Smooth muscle cell (in vitro differentiated cells): ENCODE measurements at regions not wholly inside any gene's neighbourhood (a gene's known extent, or its start where the extent isn't known, plus 50 kb on each side); places are given as distances from the start of the nearest gene placed in this dataset.

ENCODE experiments used
- DNase-seq: peaks from one replicate; lab custom pipeline; 2025; ENCODE audit not compliant: unreplicated experiment; lab: John Stamatoyannopoulos, UW
- H2AFZ ChIP-seq: fragments of 200-600 bp; sonication (generic); 2 replicates; pipeline ENCODE4 v1.6.0; 2016; ENCODE audit warnings: antibody characterized with exemption, low read depth, mild to moderate bottlenecking
- H3F3A ChIP-seq: fragments of 200-600 bp; sonication (generic); 2 replicates; pipeline ENCODE4 v1.6.0; 2017; ENCODE audit warnings: antibody characterized with exemption, low read depth
- H3K27ac ChIP-seq: fragments of 200-600 bp; sonication (generic); 2 replicates; pipeline ENCODE4 v1.5.1; 2016; ENCODE audit warnings: low read depth, mild to moderate bottlenecking
- H3K27me3 ChIP-seq: fragments of 200-600 bp; sonication (generic); 2 replicates; pipeline ENCODE4 v1.6.1; 2016; ENCODE audit warnings: low read depth, mild to moderate bottlenecking
- H3K36me3 ChIP-seq: fragments of 200-600 bp; sonication (generic); 2 replicates; pipeline ENCODE4 v1.5.1; 2016; ENCODE audit warnings: low read depth
- H3K4me1 ChIP-seq: fragments of 200-600 bp; sonication (generic); 2 replicates; pipeline ENCODE4 v1.5.1; 2016; ENCODE audit warnings: low read depth
- H3K4me2 ChIP-seq: fragments of 200-600 bp; sonication (generic); 2 replicates; pipeline ENCODE4 v1.6.0; 2016; ENCODE audit warnings: mild to moderate bottlenecking
- H3K4me3 ChIP-seq: fragments of 200-600 bp; sonication (generic); 2 replicates; pipeline ENCODE4 v1.5.1; 2016; ENCODE audit warnings: mild to moderate bottlenecking
- H3K79me2 ChIP-seq: fragments of 200-600 bp; sonication (generic); 2 replicates; pipeline ENCODE4 v1.6.0; 2016; ENCODE audit warnings: low read depth, mild to moderate bottlenecking
- H3K9ac ChIP-seq: fragments of 200-600 bp; sonication (generic); 2 replicates; pipeline ENCODE4 v1.6.0; 2016; ENCODE audit warnings: low read depth
- H3K9me3 ChIP-seq: fragments of 200-600 bp; sonication (generic); replicated peaks from 2 replicates; pipeline ENCODE4 v1.5.1; 2016; ENCODE audit warnings: low read depth
- H4K20me1 ChIP-seq: fragments of 200-600 bp; sonication (generic); 2 replicates; pipeline ENCODE4 v1.6.0; 2016; ENCODE audit warnings: low read depth
- CTCF ChIP-seq: fragments of 200-600 bp; sonication (generic); IDR thresholded peaks from 2 replicates; pipeline ENCODE4 v1.5.1; 2017; ENCODE audit warnings: borderline replicate concordance, mild to moderate bottlenecking, antibody characterized with exemption; ENCODE audit not compliant: insufficient read depth, poor library complexity, severe bottlenecking
- WGBS: methylation state at CpG from one replicate; pipeline ENCODE4 v1.1.7; 2016; ENCODE audit warnings: low lambda C conversion rate; 5-methylcytosine and 5-hydroxymethylcytosine counted together

- no peaks in the 10 kb centered on the region for H4K20me1 ChIP-seq
- H3K4me1 ChIP-seq, result no peaks in the 10 kb centered on the region
- H3K36me3 ChIP-seq, result no peaks in the 10 kb centered on the region
- H3K4me3 ChIP-seq, result no peak overlapping the region
- TF ChIP-seq CTCF, result no peak
- no peaks in the 10 kb centered on the region for H3K79me2 ChIP-seq
- no peak overlapping the region for H2AFZ ChIP-seq
- H3K27ac ChIP-seq, result no peak overlapping the region
- no peaks in the 10 kb centered on the region for H3K27me3 ChIP-seq
- H3K4me2 ChIP-seq, result no peak overlapping the region
- no peak for DNase-seq
- no peaks in the 10 kb centered on the region for H3K9me3 ChIP-seq
- no peaks in the 10 kb centered on the region for H3F3A ChIP-seq
- no peak overlapping the region for H3K9ac ChIP-seq
These were observed 674.4 kb downstream of the TMTC2 start for GRCh38 chr12:83361071-83361470.

- H3K4me1 ChIP-seq, result no peaks in the 10 kb centered on the region
- no peak for DNase-seq
- H3F3A ChIP-seq, result no peaks in the 10 kb centered on the region
- H3K9ac ChIP-seq, result no peak overlapping the region
- TF ChIP-seq CTCF, result no peak
- no peak overlapping the region for H3K4me2 ChIP-seq
- H3K27me3 ChIP-seq, result no peaks in the 10 kb centered on the region
- no peak overlapping the region for H3K4me3 ChIP-seq
- H3K27ac ChIP-seq, result no peak overlapping the region
- H3K36me3 ChIP-seq, result no peaks in the 10 kb centered on the region
- no peak overlapping the region for H2AFZ ChIP-seq
- WGBS, result 86% methylated on average over 4 of the region's 4 CpGs
- no peaks in the 10 kb centered on the region for H3K9me3 ChIP-seq
- no peaks in the 10 kb centered on the region for H3K79me2 ChIP-seq
- H4K20me1 ChIP-seq, result no peaks in the 10 kb centered on the region
These were observed 663.4 kb downstream of the TMTC2 start for GRCh38 chr12:83349907-83350611.

GRCh38 chr12:83346333-83346732 lies 659.6 kb downstream of the TMTC2 start:
- H3K9me3 ChIP-seq, result no peaks in the 10 kb centered on the region
- H4K20me1 ChIP-seq, result no peaks in the 10 kb centered on the region
- no peak overlapping the region for H3K27ac ChIP-seq
- H3K4me2 ChIP-seq, result no peak overlapping the region
- no peaks in the 10 kb centered on the region for H3K36me3 ChIP-seq
- no peaks in the 10 kb centered on the region for H3K27me3 ChIP-seq
- no peak for DNase-seq
- H2AFZ ChIP-seq, result no peak overlapping the region
- no peaks in the 10 kb centered on the region for H3K4me1 ChIP-seq
- no peaks in the 10 kb centered on the region for H3F3A ChIP-seq
- no peaks in the 10 kb centered on the region for H3K79me2 ChIP-seq
- TF ChIP-seq CTCF, result no peak
- H3K9ac ChIP-seq, result no peak overlapping the region
- no peak overlapping the region for H3K4me3 ChIP-seq

- Histone ChIP-seq H2AFZ (no peak overlapping the region), H3K9me3 (no peaks in the 10 kb centered on the region), H3K9ac (no peak overlapping the region), H3K4me2 (no peak overlapping the region), H3K27ac (no peak overlapping the region), H3K79me2 (no peaks in the 10 kb centered on the region), H4K20me1 (no peaks in the 10 kb centered on the region), H3K4me3 (no peak overlapping the region), H3K36me3 (no peaks in the 10 kb centered on the region), H3K27me3 (no peaks in the 10 kb centered on the region), H3F3A (no peaks in the 10 kb centered on the region), H3K4me1 (no peaks in the 10 kb centered on the region)
- no peak for DNase-seq
- TF ChIP-seq CTCF, result no peak
These were observed 657.1 kb downstream of the TMTC2 start for GRCh38 chr12:83343767-83344166.
